ENCODE measurements at regions not wholly inside any gene's neighbourhood (a gene's known extent, or its start where the extent isn't known, plus 50 kb on each side); places are given as distances from the start of the nearest gene placed in this dataset.
A peak's percentile ranks its signal among the peaks of the same experiment; 100 is the strongest.

GRCh38 chr6:170018422-170018935 is 267.1 kb downstream of the ERMARD start:
- H3K27me3 Mint-ChIP-seq, result peaks cover 10 to 24% (median 12%) of the 10 kb centered on the region in 5 donors
- peaks cover 0 to 9% (median 0%) of the 10 kb centered on the region in 4 donors for H3K4me1 Mint-ChIP-seq
- DNase-seq (no peak), ATAC-seq (no peak)
- peaks cover 0 to 3% (median 0%) of the 10 kb centered on the region in 3 donors for H3K36me3 Mint-ChIP-seq
- no peak overlapping the region for H3K4me3 Mint-ChIP-seq
- H3K9me3 Mint-ChIP-seq, result no peaks in the 10 kb centered on the region
- POLR2A ChIA-PET, result no interaction called here
- H3K27ac Mint-ChIP-seq, result no peak overlapping the region

- Mint-ChIP-seq H3K4me1 (peaks cover 0 to 9% (median 0%) of the 10 kb centered on the region in 4 donors), H3K9me3 (peaks cover 0 to 2% (median 0%) of the 10 kb centered on the region in 9 donors), H3K4me3 (no peak overlapping the region), H3K27me3 (peaks cover 10 to 27% (median 13%) of the 10 kb centered on the region in 5 donors), H3K27ac (no peak overlapping the region), H3K36me3 (peaks cover 0 to 3% (median 0%) of the 10 kb centered on the region in 3 donors)
- POLR2A ChIA-PET, result no interaction called here
- DNase-seq (no peak), ATAC-seq (no peak)
These were observed 266.3 kb downstream of the ERMARD start for GRCh38 chr6:170017603-170018320.

GRCh38 chr6:170013815-170014214 is 262.4 kb downstream of the ERMARD start:
- Mint-ChIP-seq H3K27me3 (peaks cover 10 to 31% (median 17%) of the 10 kb centered on the region in 5 donors), H3K9me3 (peaks cover 0 to 2% (median 0%) of the 10 kb centered on the region in 9 donors), H3K4me1 (no peaks in the 10 kb centered on the region), H3K36me3 (peaks cover 0 to 3% (median 0%) of the 10 kb centered on the region in 3 donors), H3K27ac (no peak overlapping the region), H3K4me3 (no peak overlapping the region)
- no peak for DNase-seq
- ATAC-seq, result no peak
- POLR2A ChIA-PET, result no interaction called here

GRCh38 chr6:170012037-170012330 is 260.6 kb downstream of the ERMARD start:
- POLR2A ChIA-PET, result no interaction called here
- H3K36me3 Mint-ChIP-seq, result no peaks in the 10 kb centered on the region
- ATAC-seq, result no peak
- no peaks in the 10 kb centered on the region for H3K4me1 Mint-ChIP-seq
- H3K27me3 Mint-ChIP-seq, result peaks cover 10 to 24% (median 11%) of the 10 kb centered on the region in 5 donors
- H3K4me3 Mint-ChIP-seq, result no peak overlapping the region
- H3K27ac Mint-ChIP-seq, result peak overlapping the region in 1 of 10 donors; percentile 11
- peaks cover 0 to 2% (median 0%) of the 10 kb centered on the region in 9 donors for H3K9me3 Mint-ChIP-seq
- no peak for DNase-seq

GRCh38 chr6:170011204-170012036 is 260.0 kb downstream of the ERMARD start:
- POLR2A ChIA-PET, result no interaction called here
- ATAC-seq, result no peak
- DNase-seq, result no peak
- Mint-ChIP-seq H3K27me3 (peaks cover 10 to 24% (median 12%) of the 10 kb centered on the region in 5 donors), H3K9me3 (peaks cover 0 to 2% (median 0%) of the 10 kb centered on the region in 9 donors), H3K4me1 (no peaks in the 10 kb centered on the region), H3K36me3 (no peaks in the 10 kb centered on the region), H3K4me3 (no peak overlapping the region), H3K27ac (peak overlapping the region in 2 of 10 donors; percentile 11 to 24)

GRCh38 chr6:170010665-170011203 is 259.3 kb downstream of the ERMARD start:
- H3K27me3 Mint-ChIP-seq, result peaks cover 10 to 23% (median 12%) of the 10 kb centered on the region in 5 donors
- H3K9me3 Mint-ChIP-seq, result peaks cover 0 to 2% (median 0%) of the 10 kb centered on the region in 9 donors
- no peak overlapping the region for H3K27ac Mint-ChIP-seq
- no peaks in the 10 kb centered on the region for H3K36me3 Mint-ChIP-seq
- DNase-seq (no peak), ATAC-seq (no peak)
- peaks cover under 1 to 4% (median 2%) of the 10 kb centered on the region in 4 donors for H3K4me1 Mint-ChIP-seq
- no peak overlapping the region for H3K4me3 Mint-ChIP-seq
- POLR2A ChIA-PET, result no interaction called here

GRCh38 chr6:170008294-170008785 is 256.9 kb downstream of the ERMARD start:
- H3K27me3 Mint-ChIP-seq, result peaks cover 0 to 14% (median 11%) of the 10 kb centered on the region in 5 donors
- peak in 1 of 10 donors; percentile 12 for DNase-seq
- H3K36me3 Mint-ChIP-seq, result peaks cover 0 to 13% (median 10%) of the 10 kb centered on the region in 3 donors
- no peak overlapping the region for H3K27ac Mint-ChIP-seq
- ATAC-seq, result no peak
- peaks cover 5 to 11% (median 8%) of the 10 kb centered on the region in 4 donors for H3K4me1 Mint-ChIP-seq
- H3K4me3 Mint-ChIP-seq, result no peak overlapping the region
- POLR2A ChIA-PET, result interaction anchor here (0.5 kb wide), 1 partner anchor 234 kb away, joined by 3 read pairs; no protein-coding TSS in a partner anchor
- peaks cover 0 to 24% (median 12%) of the 10 kb centered on the region in 9 donors for H3K9me3 Mint-ChIP-seq

- POLR2A ChIA-PET, result interaction anchor here (0.5 kb wide), 1 partner anchor 235 kb away, joined by 3 read pairs; no protein-coding TSS in a partner anchor
- Mint-ChIP-seq H3K9me3 (peaks cover 0 to 31% (median 12%) of the 10 kb centered on the region in 9 donors), H3K4me1 (peaks cover 5 to 11% (median 8%) of the 10 kb centered on the region in 4 donors), H3K4me3 (no peak overlapping the region), H3K36me3 (peaks cover 0 to 15% (median 11%) of the 10 kb centered on the region in 3 donors), H3K27ac (no peak overlapping the region), H3K27me3 (peaks cover 0 to 14% (median 11%) of the 10 kb centered on the region in 5 donors)
- no peak for DNase-seq
- no peak for ATAC-seq
These were observed 256.3 kb downstream of the ERMARD start for GRCh38 chr6:170007468-170008293.

GRCh38 chr6:170006900-170007467 is 255.6 kb downstream of the ERMARD start:
- H3K27ac Mint-ChIP-seq, result no peak overlapping the region

GRCh38 chr6:170006071-170006899 is 254.9 kb downstream of the ERMARD start:
- H3K27me3 Mint-ChIP-seq, result peaks cover 0 to 6% (median 3%) of the 10 kb centered on the region in 5 donors
- POLR2A ChIA-PET, result no interaction called here

More at GRCh38 chr6:170006900-170007467, 255.6 kb downstream of the ERMARD start:
- POLR2A ChIA-PET, result no interaction called here
- Mint-ChIP-seq H3K27me3 (peaks cover 0 to 10% (median 8%) of the 10 kb centered on the region in 5 donors), H3K36me3 (peaks cover 0 to 21% (median 17%) of the 10 kb centered on the region in 3 donors), H3K4me3 (no peak overlapping the region), H3K9me3 (peaks cover 0 to 38% (median 18%) of the 10 kb centered on the region in 9 donors), H3K4me1 (peaks cover 5 to 11% (median 8%) of the 10 kb centered on the region in 4 donors)
- ATAC-seq, result no peak
- peak in 1 of 10 donors; percentile 15 for DNase-seq

More at GRCh38 chr6:170006071-170006899, 254.9 kb downstream of the ERMARD start:
- DNase-seq (peak in 1 of 10 donors; percentile 4), ATAC-seq (no peak)
- Mint-ChIP-seq H3K9me3 (peaks cover 0 to 45% (median 19%) of the 10 kb centered on the region in 9 donors), H3K4me3 (no peak overlapping the region), H3K36me3 (peaks cover 0 to 21% (median 19%) of the 10 kb centered on the region in 3 donors), H3K4me1 (peaks cover 5 to 11% (median 8%) of the 10 kb centered on the region in 4 donors), H3K27ac (peak overlapping the region in 1 of 10 donors; percentile 37)

Data from naive thymus-derived CD8-positive, alpha-beta T cell (primary cell).